T-helper 1 cell treated with Interleukin-12 subunit alpha and Interleukin-12 subunit beta and Interleukin-4 antibody, amounts not matched to agents 30 ng/mL and 1 ng/mL, for 36 hours (primary cell): ENCODE measurements at regions not wholly inside any gene's neighbourhood (a gene's known extent, or its start where the extent isn't known, plus 50 kb on each side); places are given as distances from the start of the nearest gene placed in this dataset.

ENCODE experiments used
- intact Hi-C: fragments of 100-400 bp; cut with micrococcal nuclease; formaldehyde crosslinking; loops from one replicate; pipeline ENCODE4 v1.15.1; 2024

DNA sequence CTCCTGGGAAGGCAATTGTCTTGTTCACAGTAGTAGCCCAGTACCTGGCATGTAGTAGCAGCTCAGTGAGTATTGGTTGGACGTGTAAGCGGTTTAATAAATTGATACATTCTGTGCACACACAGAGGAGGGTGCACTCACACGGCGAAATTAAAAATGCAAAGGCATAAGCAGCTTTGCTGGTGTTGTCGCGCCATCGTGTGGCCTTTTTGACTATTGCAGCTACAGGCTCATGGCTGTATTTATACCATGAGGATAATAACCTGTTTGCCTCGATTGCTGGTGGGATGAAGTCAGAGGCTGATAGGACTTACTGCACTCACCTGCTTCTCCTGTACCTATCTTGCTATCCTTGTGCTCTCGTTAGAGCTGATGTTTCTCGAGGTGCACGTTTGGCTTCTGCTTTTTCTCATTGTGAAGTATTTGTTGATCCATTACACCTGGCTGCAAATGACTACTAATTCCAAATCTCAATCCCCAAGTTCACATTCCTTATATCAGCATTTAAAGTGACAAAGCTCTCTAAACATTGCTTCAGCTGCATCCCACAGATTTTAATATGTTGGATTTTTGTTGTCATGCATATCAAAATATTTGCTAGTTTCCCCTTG is 61.5 kb downstream of the TBXT start:
- intact Hi-C loops: loop anchor here (1.0 kb wide), 3 partner anchors 221 to 666 kb away; no protein-coding TSS in a partner anchor

DNA sequence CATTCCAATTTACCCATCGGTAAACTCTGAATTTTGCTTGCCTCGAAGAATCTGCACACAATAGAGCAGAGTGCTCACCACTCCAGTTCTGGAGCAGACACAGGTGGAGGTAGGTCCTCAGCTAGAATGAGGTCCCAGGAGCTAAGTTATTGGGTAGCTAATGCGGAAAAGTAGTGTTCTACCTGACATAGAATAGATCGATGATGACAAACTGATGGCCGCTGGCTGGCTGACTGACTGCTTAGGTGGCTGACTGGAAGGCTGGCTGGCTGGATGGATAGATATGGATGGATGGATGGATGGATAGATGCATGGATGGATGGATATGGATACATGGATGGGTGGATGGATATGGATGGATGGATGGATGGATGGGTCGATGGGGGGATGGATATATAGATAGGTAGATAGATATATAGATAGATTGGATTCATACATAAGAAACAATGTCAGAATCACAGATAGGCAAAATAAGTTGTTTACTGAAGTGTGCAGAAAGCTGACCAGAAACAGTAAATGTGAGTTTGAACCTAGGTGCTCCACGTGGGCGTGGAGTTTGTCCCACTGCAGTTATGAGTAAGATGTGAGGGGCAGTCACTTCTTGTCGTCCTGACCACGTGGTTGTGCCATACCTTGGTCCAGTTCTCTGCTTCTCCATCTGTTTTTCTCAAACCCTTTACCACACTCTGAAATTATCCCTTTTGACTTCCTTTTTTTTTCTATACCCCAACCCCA is 62.1 kb downstream of the TBXT start:
- intact Hi-C loops: loop anchor here (1.0 kb wide), 3 partner anchors 220 to 665 kb away; no protein-coding TSS in a partner anchor

DNA sequence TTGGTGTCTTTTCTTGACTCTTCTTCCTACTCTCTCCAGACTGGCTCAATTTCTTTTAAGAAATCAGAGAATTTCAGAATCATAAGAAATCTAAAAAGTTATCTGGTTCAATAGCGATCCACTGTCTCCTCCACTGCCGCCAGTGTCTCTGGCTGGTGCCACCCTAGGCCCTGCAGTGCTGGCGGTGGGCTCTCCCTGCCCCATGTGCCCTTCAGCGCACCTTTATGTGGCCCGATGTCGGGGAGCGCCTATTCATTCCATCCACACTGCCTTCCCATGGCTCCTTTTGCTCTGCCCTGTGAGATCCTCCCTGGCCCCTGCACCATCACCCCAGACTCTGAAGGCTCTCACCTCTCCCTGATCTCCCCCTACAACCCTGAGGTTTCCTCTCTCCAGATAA is 62.8 kb downstream of the TBXT start:
- intact Hi-C loops: no loop called here

DNA sequence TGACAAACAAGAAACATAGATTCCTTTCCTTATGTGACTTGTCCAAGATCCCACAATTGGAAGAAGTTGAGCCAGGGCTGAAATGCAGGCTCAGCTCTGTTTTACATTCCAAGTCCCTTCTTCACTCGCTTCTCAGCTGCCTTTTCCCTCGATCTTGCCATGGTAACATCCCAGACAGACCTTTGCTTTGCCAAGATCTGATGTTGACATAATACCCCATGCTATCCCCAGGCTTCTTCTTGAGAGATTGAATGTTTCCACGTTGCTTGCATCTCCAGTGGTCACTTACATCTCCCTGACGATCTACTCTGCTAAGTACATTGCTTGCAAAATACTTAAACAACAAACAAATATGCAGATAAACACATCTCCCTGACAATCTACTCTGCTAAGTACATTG is 63.5 kb downstream of the TBXT start:
- intact Hi-C loops: no loop called here

DNA sequence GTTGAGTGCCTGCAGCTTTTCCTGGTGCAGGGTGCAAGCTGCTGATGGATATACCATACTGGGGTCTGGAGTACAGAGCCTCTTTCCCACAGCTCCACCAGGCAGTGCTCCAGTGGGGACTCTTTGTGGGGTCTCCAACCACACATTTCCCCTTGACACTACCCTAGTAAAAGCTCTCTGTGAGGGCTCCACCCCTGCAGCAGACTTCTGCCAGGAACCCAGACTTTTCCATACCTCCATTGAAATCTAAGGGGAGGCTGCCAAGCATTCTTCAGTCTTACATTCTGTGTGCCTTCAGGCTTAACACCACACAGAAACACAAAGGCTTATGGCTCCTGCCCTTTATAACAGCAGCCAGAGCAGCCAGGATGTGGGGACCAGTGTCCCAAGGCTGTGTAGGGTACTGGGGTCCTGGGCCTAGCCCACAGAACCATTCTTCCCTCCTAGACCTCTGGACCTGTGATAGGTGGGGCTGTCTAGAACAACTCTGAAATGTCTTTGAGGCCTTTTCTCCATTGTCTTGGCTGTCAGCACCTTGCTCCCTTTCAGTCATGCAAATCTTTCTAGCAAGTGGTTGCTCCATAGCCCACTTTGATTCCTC is 65.7 kb downstream of the TBXT start:
- intact Hi-C loops: no loop called here

DNA sequence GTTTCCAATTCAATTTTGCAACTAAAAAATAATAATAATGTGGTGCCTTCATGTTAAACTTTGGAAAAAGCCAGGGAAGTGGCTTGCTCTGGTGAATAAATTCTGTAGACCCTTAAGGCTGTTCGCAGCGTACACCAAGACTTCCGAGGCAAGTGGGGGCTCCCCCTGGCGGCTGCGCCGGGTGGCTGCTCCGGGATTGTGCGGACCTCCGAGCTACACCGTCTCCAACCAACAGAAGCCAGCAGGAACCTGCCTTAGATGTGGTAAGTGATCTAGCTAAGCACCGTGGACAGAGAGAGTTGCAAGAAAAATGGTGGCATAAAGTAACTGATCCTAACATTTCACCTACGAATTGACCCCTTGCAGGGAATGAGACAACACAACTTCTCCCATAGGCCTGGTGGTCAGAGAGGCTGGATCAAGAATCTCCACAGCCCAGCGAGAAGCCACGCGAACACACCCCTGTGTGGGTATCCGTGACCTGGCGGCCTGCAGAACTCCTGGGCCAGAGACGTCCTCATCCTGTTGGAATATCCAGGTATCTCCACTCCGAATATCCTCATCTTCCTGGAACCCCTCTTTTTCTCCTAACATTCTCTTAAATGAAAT is 69.6 kb downstream of the TBXT start:
- intact Hi-C loops: loop anchor here (1.0 kb wide), 1 partner anchor 213 kb away; no protein-coding TSS in a partner anchor

DNA sequence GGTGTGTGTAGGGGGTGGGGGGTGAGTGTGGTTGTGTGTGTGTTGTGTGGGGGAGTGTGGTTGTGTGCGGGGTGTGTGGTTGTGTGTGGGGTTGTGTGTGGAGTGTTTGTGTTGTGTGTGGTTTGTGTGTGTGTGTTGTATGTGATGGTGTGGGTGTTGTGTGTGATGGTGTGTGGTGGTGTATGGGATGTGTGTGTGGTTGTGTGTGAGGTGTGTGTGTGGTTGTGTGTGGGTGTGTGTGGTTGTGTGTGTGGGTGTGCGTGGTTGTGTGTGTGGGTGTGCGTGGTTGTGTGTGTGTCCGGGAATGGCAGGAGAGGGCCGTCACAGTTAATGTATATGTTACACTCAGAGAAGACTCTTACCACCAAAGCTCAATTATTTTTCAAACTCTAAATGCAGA is 79.8 kb downstream of the TBXT start:
- intact Hi-C loops: no loop called here

DNA sequence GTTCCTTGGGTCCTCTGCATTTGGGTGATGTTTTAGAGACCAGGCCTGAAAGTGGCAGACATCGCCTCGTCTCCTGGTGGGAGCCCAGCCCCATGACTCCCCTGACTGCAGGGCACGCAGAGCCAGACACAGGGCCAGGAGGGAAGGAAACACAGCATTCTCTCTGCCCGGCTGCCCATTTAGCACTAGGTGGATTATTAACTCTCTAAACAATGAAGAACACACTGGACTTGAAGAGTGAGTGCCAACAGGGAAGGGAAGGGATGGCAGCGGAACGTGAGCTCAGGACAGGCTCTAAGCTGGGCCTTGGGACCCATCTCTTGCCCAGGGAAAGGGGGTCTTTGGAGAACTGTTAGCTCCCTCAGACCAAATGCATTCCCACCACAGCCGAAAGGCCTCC is 80.4 kb downstream of the TBXT start:
- intact Hi-C loops: no loop called here

DNA sequence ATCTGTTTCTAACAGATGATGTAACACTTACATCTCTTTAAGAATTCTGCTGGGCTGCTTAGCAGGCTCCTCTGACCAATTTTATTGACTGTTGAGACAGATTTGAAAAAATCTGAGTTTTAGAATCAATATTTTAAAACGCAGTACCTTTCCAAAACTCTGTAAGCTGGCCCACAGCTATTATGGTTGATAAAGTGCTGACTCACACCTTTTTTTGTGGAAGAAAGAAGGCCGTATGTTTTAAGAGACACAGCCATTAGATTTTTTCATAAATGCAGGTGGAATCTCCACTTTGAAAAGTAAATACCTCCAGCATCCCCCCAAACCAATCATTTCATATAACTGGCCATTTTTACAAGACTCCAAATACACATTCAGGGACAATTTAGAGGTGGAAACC is 82.2 kb downstream of the TBXT start:
- intact Hi-C loops: no loop called here

DNA sequence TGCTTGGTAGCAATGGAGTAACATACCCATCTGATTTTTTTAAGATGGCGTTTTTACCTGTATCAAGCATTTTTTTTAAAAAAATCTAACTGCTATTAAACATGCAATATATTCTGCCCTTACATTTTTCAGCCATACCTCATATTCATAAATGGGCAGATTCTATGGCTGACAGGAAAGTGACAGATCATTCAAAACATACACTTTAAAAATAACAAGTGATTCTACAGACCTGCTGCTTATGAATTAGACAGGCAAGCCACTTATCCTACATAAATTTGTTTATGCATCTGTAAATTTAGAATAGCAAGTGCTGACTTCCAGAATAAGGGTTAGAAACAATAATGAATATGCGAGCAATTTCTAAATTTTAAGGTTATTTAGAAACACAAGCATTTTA is 82.7 kb downstream of the TBXT start:
- intact Hi-C loops: no loop called here

DNA sequence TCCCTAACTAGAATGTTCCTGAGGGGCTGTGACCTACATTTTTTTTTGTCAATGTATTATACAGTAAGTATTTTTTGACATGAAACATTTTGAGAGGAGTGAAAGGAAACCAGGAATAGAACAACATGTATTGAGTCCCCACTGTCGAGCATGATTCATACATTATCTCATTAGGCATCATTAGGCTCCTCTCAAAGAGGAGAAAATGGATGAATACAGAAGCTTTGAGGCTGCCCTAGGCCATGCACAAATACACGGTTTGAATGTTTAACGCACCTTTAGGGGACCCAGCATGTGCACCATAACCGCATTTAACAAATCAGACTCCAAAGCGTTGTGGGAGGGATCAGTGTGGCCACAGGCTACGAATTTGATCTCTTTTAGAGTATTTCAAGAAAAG is 87.8 kb downstream of the TBXT start:
- intact Hi-C loops: no loop called here

DNA sequence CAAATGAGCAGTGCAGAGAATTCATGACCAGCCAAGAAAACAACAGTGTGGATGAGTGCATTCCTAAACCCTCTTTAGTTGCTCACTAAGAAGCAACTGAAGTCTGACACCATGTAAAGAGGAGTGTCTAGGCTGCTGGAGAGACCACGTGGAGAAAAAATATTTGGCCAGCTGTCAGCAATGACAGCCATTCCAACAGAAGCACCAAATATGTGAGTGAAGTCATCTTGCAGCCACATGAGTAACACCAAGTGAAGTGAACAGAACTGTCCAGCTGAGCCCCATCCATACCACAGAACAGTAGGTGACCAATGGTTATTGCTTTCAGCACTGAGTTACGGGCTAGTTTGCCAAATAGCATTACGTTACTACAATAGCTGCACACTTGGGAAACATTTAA is 89.4 kb downstream of the TBXT start:
- intact Hi-C loops: no loop called here

DNA sequence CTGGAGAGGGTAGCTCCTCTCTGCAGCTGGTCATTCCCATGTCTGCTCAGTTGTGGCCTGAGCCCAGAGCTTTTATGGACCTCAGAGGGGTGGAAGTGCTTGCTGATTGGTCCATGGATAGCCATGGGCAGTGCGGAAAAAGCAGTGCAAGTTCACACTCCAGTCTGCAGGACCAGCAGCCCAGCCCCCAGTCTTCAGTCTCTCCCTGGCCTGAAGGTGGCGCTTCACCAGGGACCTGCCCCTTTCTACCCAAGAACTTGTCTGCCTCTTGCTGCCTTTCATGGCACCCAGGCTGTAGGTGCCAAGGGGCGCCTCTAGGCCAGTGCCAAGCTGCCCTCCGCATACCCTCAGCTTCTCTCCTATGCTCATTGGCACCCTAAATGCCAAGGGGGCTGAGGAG is 91.0 kb downstream of the TBXT start:
- intact Hi-C loops: no loop called here

DNA sequence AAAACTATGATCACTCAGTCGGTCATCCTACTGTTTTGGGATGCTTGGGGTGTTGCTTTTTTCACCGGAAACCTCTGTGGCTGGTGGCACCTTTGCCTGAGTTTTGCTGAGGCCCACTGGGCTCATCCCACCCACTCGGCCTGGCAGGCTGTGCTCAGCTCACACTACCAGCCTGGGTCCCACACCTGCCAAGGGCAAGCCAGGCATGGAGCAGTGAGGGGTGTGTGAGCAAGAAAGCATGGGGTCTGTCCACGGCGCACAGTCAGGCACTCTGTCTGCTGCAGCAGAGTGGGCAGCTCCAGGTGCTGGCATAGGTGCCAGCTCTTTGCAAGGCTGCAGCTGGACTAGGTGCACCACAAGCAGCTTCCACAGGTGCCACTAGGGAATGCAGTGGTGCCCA is 91.7 kb downstream of the TBXT start:
- intact Hi-C loops: no loop called here

DNA sequence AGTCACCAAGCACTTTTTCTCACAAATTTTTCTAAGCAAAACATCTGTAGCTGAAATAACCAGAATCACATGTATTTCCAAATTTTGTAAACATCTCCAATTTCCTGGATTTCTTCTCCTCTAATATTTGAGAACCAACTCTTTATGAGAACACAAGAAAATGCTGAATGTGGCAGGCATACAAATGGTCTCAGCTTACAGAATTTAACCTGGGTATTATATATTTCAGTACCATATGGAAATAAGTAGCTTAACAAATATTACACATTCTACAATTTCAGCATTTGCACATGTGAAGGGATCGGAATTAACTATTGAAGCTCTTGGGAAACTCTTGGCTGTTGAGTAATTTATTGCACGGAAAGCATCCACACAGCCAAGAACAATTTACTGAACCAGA is 92.5 kb downstream of the TBXT start:
- intact Hi-C loops: no loop called here

DNA sequence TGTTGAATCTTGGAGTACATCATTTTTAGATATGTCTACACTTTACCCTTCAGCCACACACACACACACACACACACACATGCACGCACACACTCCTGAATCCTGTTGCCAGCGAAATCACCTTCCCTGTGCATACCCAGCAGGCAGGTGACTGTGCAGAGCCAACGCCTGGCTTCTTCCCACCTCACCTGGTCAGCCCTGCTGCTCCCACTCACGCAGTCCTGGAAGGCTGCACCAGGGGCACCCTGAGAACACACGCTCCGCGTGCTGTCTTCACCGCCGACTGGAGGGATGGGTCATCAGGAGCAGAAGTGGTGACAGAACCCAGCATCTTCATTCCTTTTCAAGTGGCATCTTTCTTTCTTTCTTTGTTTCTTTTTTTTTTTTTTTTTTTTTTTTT is 94.6 kb downstream of the TBXT start:
- intact Hi-C loops: no loop called here

DNA sequence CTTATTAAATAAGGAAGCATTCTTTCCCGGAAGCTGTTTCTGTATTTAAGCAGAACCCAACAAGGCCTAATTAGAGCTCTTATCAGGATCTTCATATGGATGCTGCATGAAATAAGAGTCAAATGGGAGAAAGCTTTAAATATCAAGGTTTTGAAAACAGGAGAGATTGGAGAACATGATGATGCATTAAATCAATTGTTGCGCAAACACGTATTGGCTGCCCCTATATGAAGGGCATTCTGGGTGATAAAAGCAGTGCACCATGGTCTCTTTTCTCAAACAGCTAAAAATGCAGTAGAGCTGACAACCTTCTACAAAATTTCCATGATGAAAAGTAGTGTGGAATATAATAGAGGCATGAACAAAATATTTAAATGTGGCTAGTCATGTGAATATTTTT is 98.9 kb downstream of the TBXT start:
- intact Hi-C loops: no loop called here

DNA sequence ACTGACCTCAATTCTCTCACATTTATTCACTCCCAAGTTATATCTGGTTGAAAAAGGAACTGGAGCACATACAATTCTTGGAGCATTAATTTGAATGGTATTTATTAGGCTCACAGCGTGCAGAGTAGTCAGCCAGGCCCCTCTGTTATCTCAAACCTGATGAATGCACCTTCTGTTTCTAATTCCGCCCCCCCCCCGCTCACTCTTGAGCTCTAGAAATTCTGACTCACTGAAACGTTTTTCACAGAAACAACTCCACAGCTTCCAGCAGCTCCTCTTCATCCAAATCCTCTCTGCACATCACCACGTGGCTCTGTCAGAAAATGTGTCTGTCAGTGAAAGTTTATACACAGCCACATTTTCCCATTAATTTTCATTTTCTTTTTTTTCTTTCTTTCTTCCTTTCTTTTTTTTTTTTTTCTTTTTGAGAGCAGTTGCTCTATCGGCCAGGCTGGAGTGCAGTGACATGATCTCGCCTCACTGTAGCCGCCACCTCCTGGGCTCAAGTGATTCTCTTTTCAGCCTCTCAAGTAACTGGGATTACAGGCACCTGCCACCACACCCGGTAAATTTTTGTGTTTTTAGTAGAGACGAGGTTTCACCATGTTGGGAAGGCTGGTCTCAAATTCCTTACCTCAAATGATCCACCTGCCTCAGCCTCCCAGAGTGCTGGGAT is 109.4 kb downstream of the TBXT start:
- intact Hi-C loops: no loop called here

DNA sequence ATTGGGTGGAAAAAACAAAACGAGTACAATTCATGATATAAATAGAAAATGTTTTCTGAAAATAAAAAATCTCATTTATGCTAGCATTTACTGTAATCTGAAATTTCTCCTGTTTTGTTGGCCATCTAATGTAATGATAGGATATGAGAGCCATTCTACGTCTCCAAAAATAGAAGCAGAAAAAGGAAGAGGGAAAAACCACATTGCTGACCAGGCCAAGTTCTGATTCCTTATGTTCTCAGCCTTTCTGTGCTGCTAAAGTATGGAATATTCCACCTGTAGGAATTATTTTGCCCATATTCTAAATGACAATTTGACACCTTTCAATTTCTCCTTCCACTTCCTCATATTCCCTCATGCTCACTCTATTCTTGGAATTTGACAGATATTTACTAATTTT is 110.2 kb downstream of the TBXT start:
- intact Hi-C loops: no loop called here

DNA sequence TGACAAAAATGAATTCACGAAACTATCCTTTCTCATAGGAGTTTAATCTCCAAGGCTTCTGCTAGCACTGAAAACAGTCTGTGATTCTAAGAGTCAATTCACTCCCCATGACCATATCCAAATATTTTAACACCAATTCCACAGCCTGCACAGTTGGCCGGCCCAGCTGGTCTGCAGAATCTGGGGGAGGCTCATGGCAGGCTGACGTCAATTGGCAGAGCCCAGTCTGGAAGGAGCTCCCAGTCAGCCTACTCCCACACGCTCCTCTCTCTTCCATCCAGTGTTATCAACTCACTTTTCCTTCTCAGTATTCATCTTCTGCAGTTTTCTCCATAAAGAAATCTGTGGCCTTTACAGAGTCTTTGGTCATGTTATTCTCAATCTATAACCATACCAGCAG is 111.0 kb downstream of the TBXT start:
- intact Hi-C loops: no loop called here

DNA sequence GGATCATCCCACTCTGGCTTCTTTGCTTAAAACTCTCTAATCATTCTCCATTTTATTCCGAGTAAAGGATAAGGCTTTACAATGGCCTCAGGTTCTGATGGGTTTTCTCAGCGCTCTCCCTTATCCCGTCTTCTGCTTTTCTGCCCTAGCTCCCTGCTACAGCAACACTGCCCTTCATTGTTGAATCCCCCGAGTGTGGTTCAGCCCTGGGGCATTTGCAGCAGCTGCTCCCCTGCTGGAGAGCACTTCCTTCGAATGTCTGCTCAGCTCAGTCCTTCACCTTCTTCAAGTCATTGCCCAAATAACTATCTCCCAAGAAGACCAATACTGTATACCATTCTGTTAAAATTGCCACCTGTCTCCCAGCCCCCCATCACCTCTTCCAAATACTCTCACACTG is 111.8 kb downstream of the TBXT start:
- intact Hi-C loops: no loop called here

DNA sequence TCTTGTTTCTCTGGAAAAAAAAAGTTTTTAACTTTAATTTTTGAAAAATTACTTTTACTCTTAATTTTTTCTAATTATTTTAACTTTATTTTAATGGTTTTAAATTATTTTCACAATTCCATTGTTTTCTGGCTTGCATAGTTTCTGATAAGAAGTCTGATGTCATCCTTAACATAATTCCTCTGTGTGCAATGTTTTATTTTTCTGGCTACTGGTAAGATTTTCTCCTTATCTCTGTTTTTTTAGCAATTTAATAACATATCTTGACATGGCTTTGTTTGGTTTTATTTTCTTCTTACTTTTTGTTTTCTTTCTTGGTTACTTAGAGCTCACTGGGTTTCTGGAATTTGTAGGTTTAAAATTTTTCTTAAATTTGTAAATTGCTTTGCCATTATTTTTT is 114.8 kb downstream of the TBXT start:
- intact Hi-C loops: no loop called here
